ENCODE measurements at regions not wholly inside any gene's neighbourhood (a gene's known extent, or its start where the extent isn't known, plus 50 kb on each side); places are given as distances from the start of the nearest gene placed in this dataset.

GRCh38 chr3:67981077-67981476 is 326.7 kb upstream of the SUCLG2 start:
- no peaks in the 10 kb centered on the region for H4K20me1 ChIP-seq (ENCODE audit: control insufficient read depth, insufficient read depth, low read depth, low read length)
- no peak overlapping the region for H3K27ac ChIP-seq (ENCODE audit: low read depth, low read length)
- no peak for TF ChIP-seq EZH2phosphoT487 (IDR thresholded peaks at IDR 0.05; ENCODE audit: borderline replicate concordance, low read length)
- TF ChIP-seq CTCF (IDR thresholded peaks at IDR 0.05; ENCODE audit: low read depth, low read length, poor library complexity, severe bottlenecking) = no peak
- H3K79me2 ChIP-seq (ENCODE audit: control insufficient read depth, low read length) = no peaks in the 10 kb centered on the region
- peaks cover 7% of the 10 kb centered on the region for H3K4me1 ChIP-seq (ENCODE audit: control insufficient read depth, low read length)
- no peaks in the 10 kb centered on the region for H3K9me2 ChIP-seq (replicated peaks; ENCODE audit: control insufficient read depth, low read length)
- H3K4me3 ChIP-seq (ENCODE audit: low read length) = no peak overlapping the region
- no peaks in the 10 kb centered on the region for H3K36me3 ChIP-seq (ENCODE audit: control insufficient read depth, low read length)
- no peaks in the 10 kb centered on the region for H3K9me3 ChIP-seq (ENCODE audit: control insufficient read depth, insufficient read depth, low read length)
- H3F3A ChIP-seq (ENCODE audit: control insufficient read depth, insufficient read depth) = no peaks in the 10 kb centered on the region
- no peak overlapping the region for H3K4me2 ChIP-seq (ENCODE audit: low read length)
- no peaks in the 10 kb centered on the region for H3K27me3 ChIP-seq (ENCODE audit: control insufficient read depth, low read length)

- H4K20me1 ChIP-seq (ENCODE audit: control insufficient read depth, insufficient read depth, low read depth, low read length) = no peaks in the 10 kb centered on the region
- no peaks in the 10 kb centered on the region for H3K36me3 ChIP-seq (ENCODE audit: control insufficient read depth, low read length)
- no peaks in the 10 kb centered on the region for H3F3A ChIP-seq (ENCODE audit: control insufficient read depth, insufficient read depth)
- H3K27ac ChIP-seq (ENCODE audit: low read depth, low read length) = no peak overlapping the region
- no peaks in the 10 kb centered on the region for H3K9me3 ChIP-seq (ENCODE audit: control insufficient read depth, insufficient read depth, low read length)
- no peak overlapping the region for H3K4me2 ChIP-seq (ENCODE audit: low read length)
- no peak for TF ChIP-seq CTCF (IDR thresholded peaks at IDR 0.05; ENCODE audit: low read depth, low read length, poor library complexity, severe bottlenecking)
- no peak for TF ChIP-seq EZH2phosphoT487 (IDR thresholded peaks at IDR 0.05; ENCODE audit: borderline replicate concordance, low read length)
- no peaks in the 10 kb centered on the region for H3K27me3 ChIP-seq (ENCODE audit: control insufficient read depth, low read length)
- H3K4me3 ChIP-seq (ENCODE audit: low read length) = no peak overlapping the region
- H3K9me2 ChIP-seq (replicated peaks; ENCODE audit: control insufficient read depth, low read length) = no peaks in the 10 kb centered on the region; the same call in 1 of the 2 replicates
- H3K79me2 ChIP-seq (ENCODE audit: control insufficient read depth, low read length) = no peaks in the 10 kb centered on the region
- no peaks in the 10 kb centered on the region; the same call in 1 of the 2 replicates for H3K4me1 ChIP-seq (ENCODE audit: control insufficient read depth, low read length)
Measured at GRCh38 chr3:67979342-67979741, 324.9 kb upstream of the SUCLG2 start.

- H3K36me3 ChIP-seq (ENCODE audit: control insufficient read depth, low read length) = no peaks in the 10 kb centered on the region
- H4K20me1 ChIP-seq (ENCODE audit: control insufficient read depth, insufficient read depth, low read depth, low read length) = no peaks in the 10 kb centered on the region
- H3K79me2 ChIP-seq (ENCODE audit: control insufficient read depth, low read length) = no peaks in the 10 kb centered on the region
- H3K27me3 ChIP-seq (ENCODE audit: control insufficient read depth, low read length) = no peaks in the 10 kb centered on the region
- no peak overlapping the region for H3K4me2 ChIP-seq (ENCODE audit: low read length)
- no peaks in the 10 kb centered on the region for H3K9me3 ChIP-seq (ENCODE audit: control insufficient read depth, insufficient read depth, low read length)
- no peaks in the 10 kb centered on the region; the same call in 1 of the 2 replicates for H3K9me2 ChIP-seq (replicated peaks; ENCODE audit: control insufficient read depth, low read length)
- no peaks in the 10 kb centered on the region for H3K4me1 ChIP-seq (ENCODE audit: control insufficient read depth, low read length)
- no peaks in the 10 kb centered on the region for H3F3A ChIP-seq (ENCODE audit: control insufficient read depth, insufficient read depth)
- no peak overlapping the region for H3K4me3 ChIP-seq (ENCODE audit: low read length)
- TF ChIP-seq CTCF (IDR thresholded peaks at IDR 0.05; ENCODE audit: low read depth, low read length, poor library complexity, severe bottlenecking) (no peak), EZH2phosphoT487 (IDR thresholded peaks at IDR 0.05; ENCODE audit: borderline replicate concordance, low read length) (no peak)
- H3K27ac ChIP-seq (ENCODE audit: low read depth, low read length) = no peak overlapping the region
Measured at GRCh38 chr3:67977762-67978161, 323.4 kb upstream of the SUCLG2 start.
